ENCODE measurements at regions not wholly inside any gene's neighbourhood (a gene's known extent, or its start where the extent isn't known, plus 50 kb on each side); places are given as distances from the start of the nearest gene placed in this dataset.

- TF ChIP-seq ZSCAN30 (tag by site-specific recombination; IDR thresholded peaks at IDR 0.05) (0 out of 2 replicates have a peak, but pooled peaks have one; percentile 29), ZSCAN16 (tag by site-specific recombination; IDR thresholded peaks at IDR 0.05) (no peak), ZNF112 (tag by site-specific recombination; IDR thresholded peaks at IDR 0.05) (no peak), ZBTB44 (tag by site-specific recombination; IDR thresholded peaks at IDR 0.05) (peak; percentile 52), ZNF274 (IDR thresholded peaks at IDR 0.05; ENCODE audit: low read length) (no peak), ZNF274 (tag by site-specific recombination; IDR thresholded peaks at IDR 0.05; ENCODE audit: borderline replicate concordance) (no peak), ZBTB8A (tag by site-specific recombination; IDR thresholded peaks at IDR 0.05) (no peak), ZBTB7A (tag by site-specific recombination; IDR thresholded peaks at IDR 0.05; ENCODE audit: low read depth) (no peak), ZNF146 (tag by site-specific recombination; IDR thresholded peaks at IDR 0.05) (no peak), GLI2 (tag by site-specific recombination; IDR thresholded peaks at IDR 0.05; ENCODE audit: borderline replicate concordance, low read depth) (no peak), YY1 (tag by site-specific recombination; IDR thresholded peaks at IDR 0.05) (no peak), ZNF571 (tag by site-specific recombination; IDR thresholded peaks at IDR 0.05) (no peak), ZNF704 (tag by site-specific recombination; IDR thresholded peaks at IDR 0.05) (no peak), ZNF175 (tag by site-specific recombination; IDR thresholded peaks at IDR 0.05) (no peak), ZNF211 (tag by site-specific recombination; IDR thresholded peaks at IDR 0.05; ENCODE audit: low read depth) (no peak)
These were observed 181.5 kb downstream of the VRK1 start (continued) for GRCh38 chr14:96978525-96979272.

- CTCF ChIA-PET = no interaction called here
- no peak overlapping the region for H3K4me3 ChIP-seq (ENCODE audit: low read depth, low read length)
- H3K36me3 ChIP-seq (ENCODE audit: control insufficient read depth in 2 of 2, insufficient read depth in 1 of 2, low read length in 2 of 2) = no peaks in the 10 kb centered on the region
- no peaks in the 10 kb centered on the region for H3K9me3 ChIP-seq (ENCODE audit: control insufficient read depth, insufficient read depth, low read depth, low read length)
- peak overlapping the region; percentile 50; the same call in 1 of the 2 replicates for H3K27ac ChIP-seq (ENCODE audit: extremely low read depth, low read depth, low read length)
- H3K4me1 ChIP-seq (ENCODE audit: control insufficient read depth, insufficient read depth, low read length) = peaks cover 3% of the 10 kb centered on the region; the same call in 1 of the 2 replicates
- POLR2A ChIA-PET = interaction anchor here (1.0 kb wide), 1 partner anchor 183 kb away, joined by 3 read pairs; no protein-coding TSS in a partner anchor
- TF ChIP-seq ZNF302 (tag by site-specific recombination; IDR thresholded peaks at IDR 0.05; ENCODE audit: low read depth) (no peak), TSHZ1 (tag by site-specific recombination; IDR thresholded peaks at IDR 0.05; ENCODE audit: borderline replicate concordance) (peak; percentile 99), REPIN1 (tag by site-specific recombination; IDR thresholded peaks at IDR 0.05; ENCODE audit: low read depth) (no peak), KLF1 (tag by site-specific recombination; IDR thresholded peaks at IDR 0.05) (peak; percentile 30; the same call in 1 of the 2 replicates), ZNF280C (tag by site-specific recombination; IDR thresholded peaks at IDR 0.05) (no peak), ZNF274 (IDR thresholded peaks at IDR 0.05; ENCODE audit: low read length) (no peak), ZNF274 (tag by site-specific recombination; IDR thresholded peaks at IDR 0.05; ENCODE audit: borderline replicate concordance) (no peak), ZBTB1 (tag by site-specific recombination; IDR thresholded peaks at IDR 0.05) (no peak), ZNF558 (tag by site-specific recombination; IDR thresholded peaks at IDR 0.05) (peak; percentile 63; the same call in 1 of the 2 replicates), ZNF791 (tag by site-specific recombination; IDR thresholded peaks at IDR 0.05) (no peak), ZNF707 (tag by site-specific recombination; IDR thresholded peaks at IDR 0.05) (no peak), SCRT2 (tag by site-specific recombination; IDR thresholded peaks at IDR 0.05) (no peak), ZNF354C (tag by site-specific recombination; IDR thresholded peaks at IDR 0.05; ENCODE audit: borderline replicate concordance, low read depth) (0 out of 2 replicates have a peak, but pooled peaks have one; percentile 5), ZNF776 (tag by site-specific recombination; IDR thresholded peaks at IDR 0.05; ENCODE audit: borderline replicate concordance) (0 out of 2 replicates have a peak, but pooled peaks have one; percentile 52)
These were observed 182.5 kb downstream of the VRK1 start for GRCh38 chr14:96979611-96980074.
